ENCODE measurements at regions not wholly inside any gene's neighbourhood (a gene's known extent, or its start where the extent isn't known, plus 50 kb on each side); places are given as distances from the start of the nearest gene placed in this dataset.

- no peak for TF ChIP-seq TAF1 (IDR thresholded peaks at IDR 0.05; ENCODE audit: borderline replicate concordance, insufficient read depth, low read length)
- TF ChIP-seq, protein P1, sequence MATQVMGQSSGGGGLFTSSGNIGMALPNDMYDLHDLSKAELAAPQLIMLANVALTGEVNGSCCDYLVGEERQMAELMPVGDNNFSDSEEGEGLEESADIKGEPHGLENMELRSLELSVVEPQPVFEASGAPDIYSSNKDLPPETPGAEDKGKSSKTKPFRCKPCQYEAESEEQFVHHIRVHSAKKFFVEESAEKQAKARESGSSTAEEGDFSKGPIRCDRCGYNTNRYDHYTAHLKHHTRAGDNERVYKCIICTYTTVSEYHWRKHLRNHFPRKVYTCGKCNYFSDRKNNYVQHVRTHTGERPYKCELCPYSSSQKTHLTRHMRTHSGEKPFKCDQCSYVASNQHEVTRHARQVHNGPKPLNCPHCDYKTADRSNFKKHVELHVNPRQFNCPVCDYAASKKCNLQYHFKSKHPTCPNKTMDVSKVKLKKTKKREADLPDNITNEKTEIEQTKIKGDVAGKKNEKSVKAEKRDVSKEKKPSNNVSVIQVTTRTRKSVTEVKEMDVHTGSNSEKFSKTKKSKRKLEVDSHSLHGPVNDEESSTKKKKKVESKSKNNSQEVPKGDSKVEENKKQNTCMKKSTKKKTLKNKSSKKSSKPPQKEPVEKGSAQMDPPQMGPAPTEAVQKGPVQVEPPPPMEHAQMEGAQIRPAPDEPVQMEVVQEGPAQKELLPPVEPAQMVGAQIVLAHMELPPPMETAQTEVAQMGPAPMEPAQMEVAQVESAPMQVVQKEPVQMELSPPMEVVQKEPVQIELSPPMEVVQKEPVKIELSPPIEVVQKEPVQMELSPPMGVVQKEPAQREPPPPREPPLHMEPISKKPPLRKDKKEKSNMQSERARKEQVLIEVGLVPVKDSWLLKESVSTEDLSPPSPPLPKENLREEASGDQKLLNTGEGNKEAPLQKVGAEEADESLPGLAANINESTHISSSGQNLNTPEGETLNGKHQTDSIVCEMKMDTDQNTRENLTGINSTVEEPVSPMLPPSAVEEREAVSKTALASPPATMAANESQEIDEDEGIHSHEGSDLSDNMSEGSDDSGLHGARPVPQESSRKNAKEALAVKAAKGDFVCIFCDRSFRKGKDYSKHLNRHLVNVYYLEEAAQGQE (IDR thresholded peaks at IDR 0.05; ENCODE audit: insufficient read depth in 1 of 2, low read depth in 2 of 2, low read length in 2 of 2), result no peak
- no peak for TF ChIP-seq POLR2AphosphoS5 (IDR thresholded peaks at IDR 0.05; ENCODE audit: low read depth, low read length)
- no peak for TF ChIP-seq SIN3A (IDR thresholded peaks at IDR 0.05; ENCODE audit: borderline replicate concordance, insufficient read depth, low read length)
- TF ChIP-seq FOXP2 (optimal IDR thresholded peaks at IDR 0.05; ENCODE audit: borderline replicate concordance, extremely low read depth, extremely low read length, insufficient read depth), result no peak
Observed at GRCh38 chr2:16161085-16161565, 220.8 kb downstream of the MYCN start.

DNA sequence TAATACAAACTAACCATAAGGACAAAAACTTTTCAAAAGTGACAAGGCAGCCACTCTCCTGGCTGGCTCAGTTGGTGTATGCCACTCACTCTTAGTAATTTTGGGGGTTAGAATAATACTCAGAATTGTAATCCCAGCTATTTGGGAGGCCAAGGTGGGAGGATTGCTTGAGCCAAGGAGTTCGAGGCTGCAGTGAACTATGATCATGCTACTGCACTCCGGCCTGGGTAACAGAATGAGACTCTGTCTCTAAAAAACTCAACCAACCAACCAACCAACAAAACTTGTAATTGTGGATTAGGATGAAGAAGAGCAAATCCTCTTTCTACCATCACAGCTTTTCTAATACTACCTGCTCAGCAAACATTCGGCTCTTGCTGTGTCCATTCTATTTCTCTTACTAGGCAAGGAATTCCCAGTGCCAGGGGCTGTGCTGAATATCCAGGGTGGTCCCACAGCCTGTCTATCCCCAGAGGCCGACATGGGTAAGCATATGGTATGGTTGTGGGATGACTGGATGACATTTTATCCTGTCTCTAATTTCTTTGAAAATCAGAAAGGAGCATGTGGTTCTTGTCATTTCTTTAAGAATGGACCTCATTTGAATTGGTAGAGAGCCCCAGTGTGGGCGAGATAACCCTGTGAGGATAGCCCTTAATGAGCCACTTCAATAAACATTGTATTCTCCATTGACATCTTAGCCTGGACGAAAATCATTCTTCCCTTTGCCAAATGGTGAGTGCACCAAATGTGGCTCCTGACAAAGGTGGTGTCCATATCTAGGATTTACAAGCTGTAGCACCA lies 220.1 kb downstream of the MYCN start:
- TF ChIP-seq TAF1 (IDR thresholded peaks at IDR 0.05; ENCODE audit: borderline replicate concordance, insufficient read depth, low read length) (no peak), FOXP2 (optimal IDR thresholded peaks at IDR 0.05; ENCODE audit: borderline replicate concordance, extremely low read depth, extremely low read length, insufficient read depth) (no peak), SIN3A (IDR thresholded peaks at IDR 0.05; ENCODE audit: borderline replicate concordance, insufficient read depth, low read length) (no peak), POLR2AphosphoS5 (IDR thresholded peaks at IDR 0.05; ENCODE audit: low read depth, low read length) (no peak)
- TF ChIP-seq, protein P1 (IDR thresholded peaks at IDR 0.05; ENCODE audit: insufficient read depth in 1 of 2, low read depth in 2 of 2, low read length in 2 of 2), result no peak

- TF ChIP-seq POLR2AphosphoS5 (IDR thresholded peaks at IDR 0.05; ENCODE audit: low read depth, low read length) (no peak), SIN3A (IDR thresholded peaks at IDR 0.05; ENCODE audit: borderline replicate concordance, insufficient read depth, low read length) (no peak), FOXP2 (optimal IDR thresholded peaks at IDR 0.05; ENCODE audit: borderline replicate concordance, extremely low read depth, extremely low read length, insufficient read depth) (no peak), TAF1 (IDR thresholded peaks at IDR 0.05; ENCODE audit: borderline replicate concordance, insufficient read depth, low read length) (no peak)
- TF ChIP-seq, protein P1 (IDR thresholded peaks at IDR 0.05; ENCODE audit: insufficient read depth in 1 of 2, low read depth in 2 of 2, low read length in 2 of 2), result no peak
Observed at GRCh38 chr2:16156411-16156810, 216.1 kb downstream of the MYCN start.

GRCh38 chr2:16155766-16156165 lies 215.4 kb downstream of the MYCN start:
- no peak for TF ChIP-seq TAF1 (IDR thresholded peaks at IDR 0.05; ENCODE audit: borderline replicate concordance, insufficient read depth, low read length)
- TF ChIP-seq SIN3A (IDR thresholded peaks at IDR 0.05; ENCODE audit: borderline replicate concordance, insufficient read depth, low read length), result no peak
- TF ChIP-seq POLR2AphosphoS5 (IDR thresholded peaks at IDR 0.05; ENCODE audit: low read depth, low read length), result no peak
- TF ChIP-seq, protein P1 (IDR thresholded peaks at IDR 0.05; ENCODE audit: insufficient read depth in 1 of 2, low read depth in 2 of 2, low read length in 2 of 2), result no peak
